SW 1271 (cell line): ENCODE measurements at regions not wholly inside any gene's neighbourhood (a gene's known extent, or its start where the extent isn't known, plus 50 kb on each side); places are given as distances from the start of the nearest gene placed in this dataset.
"Not testable (repeated sequence)": the region's sequence is repeated elsewhere in the genome, so short reads cannot be mapped to it uniquely, and the experiment has no call there.

ENCODE experiments used
- DNase-seq, 2 experiments: peaks; one replicate each; lab custom pipeline; 2025; lab: John Stamatoyannopoulos, UW

DNA sequence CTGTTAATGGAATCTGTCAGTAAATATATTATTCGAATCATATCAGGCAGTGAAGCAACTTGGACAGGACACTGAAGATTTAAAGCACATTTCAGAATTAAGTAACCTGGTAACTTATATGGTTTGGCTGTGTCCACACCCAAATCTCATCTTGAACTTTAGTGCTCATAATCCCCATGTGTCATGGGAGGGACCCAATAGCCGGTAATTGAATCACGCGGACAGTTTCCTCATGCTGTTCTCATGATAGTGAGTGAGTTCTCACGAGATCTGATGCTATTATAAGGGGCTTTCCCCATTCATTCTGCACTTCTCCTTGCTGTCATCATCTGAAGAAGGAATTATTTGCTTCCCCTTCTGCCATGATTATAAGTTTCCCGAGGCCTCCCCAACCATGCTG, 83.2 kb upstream of the COL1A2 start:
- no peak for DNase-seq

DNA sequence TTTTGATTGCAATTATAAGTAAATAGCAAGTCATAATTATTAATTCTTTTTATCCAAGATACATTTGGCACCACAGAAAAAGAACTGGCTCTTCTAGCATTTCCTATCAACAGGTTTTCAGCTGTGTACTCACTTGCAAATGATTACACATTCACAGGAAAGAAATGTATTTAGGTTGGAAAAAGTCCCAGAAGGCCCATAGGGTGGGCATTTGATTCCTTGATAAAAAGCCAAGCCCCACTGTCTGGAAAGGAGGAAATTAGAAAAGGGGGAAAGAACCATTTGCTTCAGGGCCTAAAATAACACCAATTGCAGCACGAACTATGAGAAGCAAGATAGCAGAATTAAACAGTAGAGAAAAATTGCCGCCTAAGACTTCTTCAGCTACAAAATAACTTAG, 80.8 kb upstream of the COL1A2 start:
- DNase-seq: no peak

DNA sequence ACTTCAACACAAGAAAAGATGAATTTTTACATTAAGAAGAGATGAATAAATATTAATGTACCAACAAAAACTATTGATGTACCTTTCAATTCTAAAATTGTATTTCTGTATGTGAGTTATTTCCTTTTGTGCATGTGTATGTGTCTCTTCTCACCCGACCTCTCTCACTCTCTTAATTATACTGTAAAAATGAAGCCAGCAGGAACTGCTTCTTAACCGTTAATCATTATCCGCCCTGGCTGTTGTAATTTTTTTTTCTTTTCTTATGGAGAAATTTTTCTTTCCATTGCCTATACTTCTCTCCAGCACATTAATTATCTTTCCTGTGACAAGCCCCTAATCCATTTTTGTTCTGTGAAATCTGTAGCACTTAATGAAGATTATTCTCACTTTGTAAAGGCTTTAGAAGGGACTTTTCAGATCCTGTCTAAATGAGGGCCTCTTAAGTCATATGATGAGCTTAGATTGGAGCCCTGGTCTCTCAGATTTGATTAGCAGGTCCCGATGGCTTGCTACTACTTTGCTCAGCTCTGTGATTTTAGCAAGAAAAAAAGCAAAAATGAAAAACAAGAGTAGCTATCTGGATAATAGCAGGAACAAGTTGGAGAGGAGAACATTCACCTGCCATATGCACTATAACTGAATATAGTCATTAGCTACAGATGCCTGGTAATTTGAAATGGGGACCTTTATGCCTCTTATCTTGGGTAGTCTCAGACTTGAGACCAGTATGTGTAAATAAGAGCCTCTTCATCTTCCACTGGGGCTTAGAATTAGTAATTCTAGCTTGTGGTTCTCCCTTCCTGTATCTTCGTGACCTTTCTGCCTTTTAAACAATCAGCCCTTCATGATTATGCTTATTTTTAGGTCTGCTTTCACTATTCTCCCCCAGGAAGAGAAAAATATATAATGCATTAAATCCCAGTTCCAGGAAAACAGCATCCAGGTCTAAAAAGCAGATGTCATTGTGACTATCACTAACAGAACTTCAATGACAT, 80.0 kb upstream of the COL1A2 start:
- DNase-seq: no peak

DNA sequence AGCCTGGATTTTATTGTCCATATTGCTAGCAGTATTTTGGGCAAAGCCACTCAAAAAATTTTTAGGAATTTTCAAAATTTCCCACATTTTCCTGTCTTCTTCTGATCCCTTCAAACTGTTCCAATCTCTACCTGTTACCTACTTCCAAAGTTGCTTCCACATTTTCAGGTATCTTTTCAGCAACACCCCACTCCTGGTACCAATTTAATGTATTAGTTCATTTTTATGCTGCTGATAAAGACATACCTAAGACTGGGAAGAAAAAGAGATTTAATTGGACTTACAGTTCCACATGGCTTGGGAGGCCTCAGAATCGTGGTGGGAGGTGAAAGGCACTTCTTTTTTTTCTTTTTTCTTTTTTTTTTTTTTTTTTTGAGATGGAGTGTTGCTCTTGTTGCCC, 73.6 kb upstream of the COL1A2 start:
- DNase-seq: not testable (repeated sequence)

DNA sequence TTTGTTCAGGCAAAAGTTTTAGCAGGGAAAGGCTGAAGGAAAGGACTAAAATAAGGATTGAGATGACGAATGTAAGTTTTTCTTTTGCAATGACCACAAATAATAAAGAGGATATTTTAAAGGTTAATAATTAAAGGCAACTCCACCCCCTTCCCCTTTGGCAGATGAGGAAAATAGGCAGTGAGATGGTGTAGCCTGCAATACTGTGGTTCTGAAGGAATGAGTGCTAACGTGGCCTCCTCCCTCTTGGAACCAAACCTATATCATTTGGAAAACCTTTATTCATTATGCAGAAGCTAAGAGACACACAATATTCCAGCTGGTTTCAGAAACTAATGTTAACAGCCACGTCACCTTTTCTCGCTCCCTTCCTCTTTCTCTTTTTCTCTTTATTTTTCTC, 70.9 kb upstream of the COL1A2 start:
- no peak for DNase-seq

DNA sequence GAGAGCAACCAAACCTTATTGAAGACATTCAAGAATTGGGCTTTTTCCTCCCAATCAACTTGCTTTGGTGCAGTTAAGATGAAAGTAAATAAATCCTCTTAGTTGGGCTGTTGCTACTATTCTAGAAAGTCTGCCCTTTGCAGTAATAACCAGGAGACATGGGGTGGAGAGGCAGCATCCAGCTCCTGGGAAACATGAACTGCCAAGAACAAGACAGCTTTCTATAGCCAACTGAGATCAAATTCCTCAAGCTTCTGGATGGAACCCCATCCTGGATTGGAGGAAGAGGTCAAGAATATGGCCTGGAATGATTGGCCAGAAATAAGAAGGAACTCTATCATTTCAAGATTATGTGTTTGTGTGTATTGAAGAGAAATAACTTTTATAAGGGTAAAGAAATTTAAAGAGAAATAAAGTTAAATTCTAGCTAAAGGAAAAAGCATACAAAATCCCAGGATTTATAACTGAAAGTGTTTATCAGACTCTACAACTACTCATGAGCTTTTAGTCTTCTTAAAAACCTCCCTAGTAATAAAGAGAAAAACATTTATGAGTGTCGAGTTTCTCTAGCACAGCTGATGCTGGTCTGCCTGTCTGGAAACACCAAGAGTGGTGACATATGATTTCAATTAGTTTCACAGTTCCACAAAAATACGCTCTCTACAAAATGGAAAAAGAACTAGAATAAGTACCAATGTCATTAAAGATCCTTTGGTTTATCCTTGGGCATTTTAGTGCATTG, 70.1 kb upstream of the COL1A2 start:
- no peak for DNase-seq

DNA sequence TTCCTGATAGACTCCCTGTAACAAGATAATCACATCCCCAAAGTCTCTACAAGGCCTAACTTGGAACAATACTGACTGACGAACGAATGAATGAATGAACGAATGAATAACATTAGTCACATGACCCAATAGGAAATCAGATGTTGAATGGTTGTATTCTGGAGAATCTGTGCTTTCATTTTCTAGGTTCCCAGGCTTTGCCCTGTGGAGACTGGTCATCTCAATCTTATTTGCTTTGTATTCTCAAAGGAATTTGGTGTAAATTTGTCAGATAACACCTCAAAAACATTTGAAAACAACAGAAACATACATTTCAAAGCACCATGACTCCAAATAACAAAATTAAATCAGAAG, 69.6 kb upstream of the COL1A2 start:
- no peak for DNase-seq

DNA sequence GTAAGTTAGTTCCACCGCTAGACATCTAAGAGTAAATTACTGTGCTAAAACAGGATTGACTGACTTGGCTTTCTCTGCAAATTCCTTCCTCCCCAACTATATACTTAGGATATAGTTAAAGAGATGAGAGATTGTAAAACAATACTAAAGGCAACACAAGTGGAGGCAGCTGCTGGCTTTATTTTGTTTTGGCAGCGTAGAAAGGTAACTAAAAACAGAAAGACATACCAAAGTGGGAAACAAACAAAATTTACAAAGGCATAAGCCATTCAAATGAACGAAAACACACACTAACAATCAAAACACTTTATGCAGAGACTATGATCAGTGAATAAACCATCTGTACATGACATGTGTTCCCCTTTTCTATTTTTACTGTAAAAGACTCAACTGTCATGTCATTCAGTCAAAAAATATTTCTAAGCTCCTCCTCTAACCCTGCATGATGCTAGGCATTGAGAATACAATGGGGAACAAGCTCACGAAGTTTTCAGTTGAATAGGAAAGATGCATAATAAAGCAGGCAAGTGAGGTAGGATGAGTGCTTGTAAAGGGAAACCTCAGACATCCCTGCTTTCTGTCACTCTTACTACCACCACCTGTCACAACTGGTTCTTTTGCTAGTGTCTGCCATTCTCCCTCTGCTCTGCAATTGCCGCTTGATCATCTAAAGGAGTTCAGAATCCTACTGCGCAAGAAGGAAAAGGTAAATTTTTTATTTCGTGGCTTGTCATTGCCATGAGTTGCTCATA, 64.2 kb upstream of the COL1A2 start:
- DNase-seq: no peak

DNA sequence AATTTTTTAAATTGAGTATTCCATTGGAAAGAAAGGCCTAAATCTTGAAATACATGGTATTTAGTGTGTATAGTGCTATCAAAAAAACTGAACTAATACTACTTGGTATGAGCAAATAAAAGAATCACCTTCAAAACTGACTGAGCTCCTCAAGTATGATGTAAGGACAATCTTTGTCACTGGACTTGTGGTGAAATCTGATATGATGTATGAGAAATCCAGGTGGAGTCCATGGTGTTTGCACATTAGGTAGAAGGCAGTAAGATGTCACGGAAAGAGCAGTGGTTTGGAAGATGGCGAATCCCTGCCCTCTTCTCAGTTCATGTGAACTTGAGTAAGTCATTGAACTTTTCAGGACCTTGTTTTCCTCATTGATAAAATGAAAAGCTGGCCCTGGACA, 62.1 kb upstream of the COL1A2 start:
- no peak for DNase-seq

DNA sequence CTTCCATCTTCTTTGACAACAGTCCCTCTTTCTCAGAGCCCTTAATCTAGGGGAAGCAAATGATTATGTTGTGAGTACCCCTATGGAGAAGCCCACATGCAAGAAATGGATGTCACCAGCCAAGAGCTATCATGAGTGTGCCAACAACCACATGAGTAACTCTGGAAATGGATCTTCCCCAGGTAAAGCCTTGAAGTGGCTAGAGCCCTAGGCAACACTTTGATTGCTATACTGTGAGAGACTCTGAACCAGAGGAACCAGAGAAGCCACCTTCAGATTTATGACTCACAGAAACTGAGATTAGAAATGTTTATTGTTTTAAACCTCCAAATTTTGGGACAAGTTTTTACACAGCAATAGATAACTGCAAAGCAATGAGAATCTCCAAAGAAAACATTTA, 60.9 kb upstream of the COL1A2 start:
- no peak for DNase-seq

DNA sequence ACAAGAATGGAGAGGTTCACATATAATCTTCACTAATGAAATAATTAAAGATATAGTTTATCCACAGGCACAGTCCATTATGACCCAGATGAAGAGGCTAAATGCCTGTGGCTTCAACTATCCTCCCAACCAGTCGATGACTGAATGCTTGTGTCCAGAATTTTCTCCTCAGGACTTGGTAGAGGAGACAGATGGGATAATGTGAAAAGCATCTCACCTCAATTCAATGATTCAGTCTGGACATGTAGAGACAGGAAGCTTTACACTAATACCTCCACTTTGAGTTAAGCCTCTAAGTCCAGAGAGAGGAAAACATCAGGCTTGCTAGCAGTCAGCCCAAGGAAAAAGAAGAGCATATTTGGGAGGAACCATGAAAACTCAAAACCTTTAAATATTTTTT, 59.1 kb upstream of the COL1A2 start:
- no peak for DNase-seq

DNA sequence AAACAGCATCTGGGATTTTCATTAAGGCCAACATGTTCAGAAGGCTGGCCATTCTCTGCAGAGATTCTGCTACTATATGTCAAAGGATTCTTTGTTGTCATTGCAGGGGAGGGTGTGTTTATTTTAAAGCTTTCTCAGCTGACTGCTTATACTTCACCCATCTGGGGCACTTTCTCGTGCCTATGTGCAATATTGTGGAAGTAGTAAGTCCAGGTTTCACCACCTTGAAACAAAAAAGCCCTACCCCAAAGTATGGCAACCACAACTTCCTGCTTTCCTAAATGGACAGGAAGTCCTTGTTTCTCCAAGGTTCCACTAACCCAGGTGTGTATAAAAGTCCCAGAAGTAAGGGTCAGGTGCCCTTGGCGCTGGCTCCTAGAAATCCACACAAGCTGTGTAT, 58.7 kb upstream of the COL1A2 start:
- no peak for DNase-seq

DNA sequence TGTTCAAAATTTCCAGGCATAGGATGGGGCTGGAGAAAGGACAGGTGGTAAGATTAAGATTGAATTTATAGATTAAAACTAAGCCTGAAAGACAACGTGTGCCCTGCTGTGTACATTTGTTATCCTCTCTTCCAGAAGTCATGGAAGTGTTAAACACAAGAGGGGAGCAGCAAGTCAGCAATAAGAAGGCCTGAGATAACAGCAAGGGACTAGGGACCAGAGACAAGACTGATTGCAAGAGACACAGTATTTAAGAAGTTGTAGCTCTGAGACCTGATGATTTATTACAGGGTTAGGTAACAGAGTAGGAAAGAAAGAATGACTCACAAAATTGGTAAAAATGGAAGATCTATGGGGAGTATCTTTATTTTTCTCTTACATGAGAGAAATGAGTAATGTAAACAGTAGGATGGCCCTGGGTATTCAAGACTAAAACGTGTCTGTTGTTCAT, 55.7 kb upstream of the COL1A2 start:
- no peak for DNase-seq

DNA sequence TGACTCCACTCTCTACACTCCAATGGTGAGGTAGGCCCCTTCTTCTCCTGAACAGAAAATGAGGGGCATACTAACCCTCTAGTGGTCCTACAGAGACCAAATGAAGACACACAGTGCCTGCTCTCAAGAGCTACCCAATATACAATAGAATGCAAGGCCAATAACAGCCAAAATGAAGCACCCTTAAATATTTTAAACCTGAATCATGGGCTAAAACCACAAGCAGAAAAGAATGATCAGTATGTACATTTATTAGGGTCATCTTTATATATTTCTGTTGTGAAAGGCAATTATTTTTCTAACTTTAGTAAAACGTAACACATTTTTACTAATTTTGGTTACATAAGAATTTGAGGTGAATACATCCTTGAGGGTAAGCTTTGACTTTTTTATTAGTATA, 49.9 kb upstream of the COL1A2 start:
- no peak for DNase-seq
